ENCODE measurements at regions not wholly inside any gene's neighbourhood (a gene's known extent, or its start where the extent isn't known, plus 50 kb on each side); places are given as distances from the start of the nearest gene placed in this dataset.

DNA sequence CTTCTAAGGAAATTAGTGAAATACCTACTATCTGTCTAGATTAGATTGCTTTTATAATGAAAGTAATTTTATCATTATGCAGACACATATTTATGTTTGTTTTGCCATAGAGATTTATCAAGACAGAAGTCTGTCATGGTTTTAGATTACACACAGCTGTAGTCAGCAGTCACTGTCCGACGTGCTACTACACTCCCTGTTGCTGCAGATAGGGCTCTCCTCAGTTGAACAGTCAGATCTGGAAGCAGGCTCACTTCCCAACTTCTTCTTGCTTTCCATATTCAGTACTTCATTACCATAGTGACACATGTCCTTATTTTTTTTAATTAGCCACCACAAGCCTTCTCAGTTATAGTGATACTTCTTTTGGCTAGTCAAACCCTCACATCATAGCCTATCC, 329.9 kb upstream of the ITGA1 start:
- no peaks in the 10 kb centered on the region for H3K9me3 ChIP-seq (ENCODE audit: low read depth)
- peak overlapping the region; percentile 9 for H2AFZ ChIP-seq (replicated peaks)
- DNase-seq (ENCODE audit: low spot score), result peak; percentile 12
- no peaks in the 10 kb centered on the region for H3K79me2 ChIP-seq (ENCODE audit: low read depth)
- Mint-ChIP-seq H3K27me3 (ENCODE audit: insufficient read depth, low read depth) (peaks cover 2% of the 10 kb centered on the region), H3K27ac (no peak overlapping the region), H3K36me3 (no peaks in the 10 kb centered on the region), H3K9me3 (no peaks in the 10 kb centered on the region), H3K4me3 (no peak overlapping the region), H3K4me1 (no peaks in the 10 kb centered on the region)
- no peaks in the 10 kb centered on the region for H4K20me1 ChIP-seq (ENCODE audit: low read depth)
- H3F3A ChIP-seq (ENCODE audit: low read depth), result no peaks in the 10 kb centered on the region
- no peaks in the 10 kb centered on the region for H3K27me3 ChIP-seq
- H3K4me1 ChIP-seq, result no peaks in the 10 kb centered on the region
- H3K4me3 ChIP-seq, result no peak overlapping the region
- TF ChIP-seq, protein P1, sequence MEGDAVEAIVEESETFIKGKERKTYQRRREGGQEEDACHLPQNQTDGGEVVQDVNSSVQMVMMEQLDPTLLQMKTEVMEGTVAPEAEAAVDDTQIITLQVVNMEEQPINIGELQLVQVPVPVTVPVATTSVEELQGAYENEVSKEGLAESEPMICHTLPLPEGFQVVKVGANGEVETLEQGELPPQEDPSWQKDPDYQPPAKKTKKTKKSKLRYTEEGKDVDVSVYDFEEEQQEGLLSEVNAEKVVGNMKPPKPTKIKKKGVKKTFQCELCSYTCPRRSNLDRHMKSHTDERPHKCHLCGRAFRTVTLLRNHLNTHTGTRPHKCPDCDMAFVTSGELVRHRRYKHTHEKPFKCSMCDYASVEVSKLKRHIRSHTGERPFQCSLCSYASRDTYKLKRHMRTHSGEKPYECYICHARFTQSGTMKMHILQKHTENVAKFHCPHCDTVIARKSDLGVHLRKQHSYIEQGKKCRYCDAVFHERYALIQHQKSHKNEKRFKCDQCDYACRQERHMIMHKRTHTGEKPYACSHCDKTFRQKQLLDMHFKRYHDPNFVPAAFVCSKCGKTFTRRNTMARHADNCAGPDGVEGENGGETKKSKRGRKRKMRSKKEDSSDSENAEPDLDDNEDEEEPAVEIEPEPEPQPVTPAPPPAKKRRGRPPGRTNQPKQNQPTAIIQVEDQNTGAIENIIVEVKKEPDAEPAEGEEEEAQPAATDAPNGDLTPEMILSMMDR (IDR thresholded peaks at IDR 0.05), result no peak
- no peak for TF ChIP-seq EZH2phosphoT487 (IDR thresholded peaks at IDR 0.05)
- no peak overlapping the region for H3K9ac ChIP-seq
- H3K4me2 ChIP-seq, result no peak overlapping the region
- no peaks in the 10 kb centered on the region for H3K36me3 ChIP-seq
- no peak overlapping the region for H3K27ac ChIP-seq

DNA sequence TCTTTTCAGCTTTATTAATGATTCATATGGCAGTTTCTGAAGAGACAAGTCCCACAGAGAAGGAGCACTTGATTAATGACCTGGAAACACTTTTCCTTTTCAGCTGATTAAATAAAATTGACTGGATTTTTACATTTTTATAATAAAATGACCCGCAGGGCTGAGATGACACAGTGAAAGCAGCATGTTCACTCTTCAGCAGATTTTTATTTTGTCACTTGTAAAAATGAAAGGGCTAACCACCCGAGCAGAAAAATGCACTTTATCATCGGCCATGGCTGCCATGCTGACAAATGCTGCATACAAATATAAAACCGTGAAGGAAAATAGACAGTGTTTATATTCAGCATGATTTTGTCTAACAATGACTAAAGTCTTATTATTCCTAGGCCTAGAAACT, 321.6 kb upstream of the ITGA1 start:
- Mint-ChIP-seq H3K36me3 (no peaks in the 10 kb centered on the region), H3K9me3 (peaks cover 1% of the 10 kb centered on the region), H3K27ac (no peak overlapping the region), H3K4me1 (peaks cover 18% of the 10 kb centered on the region), H3K27me3 (ENCODE audit: insufficient read depth, low read depth) (no peaks in the 10 kb centered on the region), H3K4me3 (no peak overlapping the region)
- Histone ChIP-seq H3F3A (ENCODE audit: low read depth) (no peaks in the 10 kb centered on the region), H2AFZ (replicated peaks) (no peak overlapping the region), H3K36me3 (no peaks in the 10 kb centered on the region), H4K20me1 (ENCODE audit: low read depth) (no peaks in the 10 kb centered on the region), H3K27me3 (no peaks in the 10 kb centered on the region), H3K9me3 (ENCODE audit: low read depth) (no peaks in the 10 kb centered on the region), H3K4me1 (peaks cover 8% of the 10 kb centered on the region), H3K79me2 (ENCODE audit: low read depth) (no peaks in the 10 kb centered on the region), H3K27ac (no peak overlapping the region), H3K4me3 (no peak overlapping the region), H3K4me2 (no peak overlapping the region), H3K9ac (no peak overlapping the region)
- TF ChIP-seq EZH2phosphoT487 (IDR thresholded peaks at IDR 0.05) (no peak), EZH2 (IDR thresholded peaks at IDR 0.05) (no peak)
- TF ChIP-seq, protein P1 (IDR thresholded peaks at IDR 0.05), result no peak
- no peak for DNase-seq (ENCODE audit: low spot score)

DNA sequence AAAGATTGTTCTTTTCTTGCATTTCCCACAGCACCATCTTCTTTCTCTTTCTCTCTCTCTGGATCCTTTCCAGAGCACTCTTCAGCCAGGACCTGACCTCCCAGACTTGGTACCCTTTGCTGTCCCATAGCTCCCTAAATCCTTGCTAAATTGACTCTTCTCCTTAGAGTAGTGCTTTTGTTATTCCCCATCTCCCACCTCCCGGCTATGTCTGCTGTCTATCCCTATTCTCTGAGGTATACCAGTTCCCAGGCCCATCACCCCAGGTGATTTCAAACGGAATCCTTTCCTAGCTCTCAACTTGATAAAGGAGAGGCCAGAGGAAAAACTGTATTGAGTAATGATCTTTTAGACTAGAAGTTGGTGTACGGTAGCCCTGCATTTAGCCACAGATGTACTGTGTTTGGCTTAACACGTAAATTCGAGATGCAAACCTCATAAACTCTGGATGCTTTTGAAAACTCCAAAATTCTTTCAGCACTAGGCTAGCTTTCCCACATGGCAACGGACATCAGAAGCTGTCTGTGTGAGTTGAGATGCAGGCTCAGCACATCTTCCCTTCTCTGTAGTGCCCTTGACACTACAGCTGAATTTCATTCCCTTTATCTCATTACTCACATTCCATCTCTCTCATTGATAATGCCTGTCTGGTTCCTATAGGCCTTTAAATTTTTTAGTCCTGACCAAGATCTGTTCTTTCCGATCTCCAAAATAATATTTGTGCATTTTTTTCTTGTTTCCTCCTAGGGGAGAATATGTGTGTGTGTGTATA, 320.8 kb upstream of the ITGA1 start:
- no peak overlapping the region for H3K4me3 ChIP-seq
- no peaks in the 10 kb centered on the region for H3K9me3 ChIP-seq (ENCODE audit: low read depth)
- H3K27ac ChIP-seq, result no peak overlapping the region
- peaks cover 4% of the 10 kb centered on the region for H3K9me3 Mint-ChIP-seq
- peaks cover 3% of the 10 kb centered on the region for H3K27me3 Mint-ChIP-seq (ENCODE audit: insufficient read depth, low read depth)
- no peaks in the 10 kb centered on the region for H3K79me2 ChIP-seq (ENCODE audit: low read depth)
- H3K36me3 ChIP-seq, result no peaks in the 10 kb centered on the region
- H4K20me1 ChIP-seq (ENCODE audit: low read depth), result no peaks in the 10 kb centered on the region
- peaks cover 8% of the 10 kb centered on the region for H3K4me1 ChIP-seq
- H3F3A ChIP-seq (ENCODE audit: low read depth), result no peaks in the 10 kb centered on the region
- H3K9ac ChIP-seq, result no peak overlapping the region
- TF ChIP-seq, protein P1 (IDR thresholded peaks at IDR 0.05), result no peak
- no peak for TF ChIP-seq EZH2 (IDR thresholded peaks at IDR 0.05)
- TF ChIP-seq EZH2phosphoT487 (IDR thresholded peaks at IDR 0.05), result no peak
- H3K27me3 ChIP-seq, result no peaks in the 10 kb centered on the region
- no peak overlapping the region for H3K4me3 Mint-ChIP-seq
- H3K27ac Mint-ChIP-seq, result no peak overlapping the region
- H3K4me2 ChIP-seq, result no peak overlapping the region
- peaks cover 18% of the 10 kb centered on the region for H3K4me1 Mint-ChIP-seq
- peak overlapping the region; percentile 29 for H2AFZ ChIP-seq (replicated peaks)
- H3K36me3 Mint-ChIP-seq, result no peaks in the 10 kb centered on the region
- DNase-seq (ENCODE audit: low spot score), result no peak

Data from neural progenitor cell (in vitro differentiated cells).